ENCODE measurements at regions not wholly inside any gene's neighbourhood (a gene's known extent, or its start where the extent isn't known, plus 50 kb on each side); places are given as distances from the start of the nearest gene placed in this dataset.
"Not testable (repeated sequence)": the region's sequence is repeated elsewhere in the genome, so short reads cannot be mapped to it uniquely, and the experiment has no call there.

DNA sequence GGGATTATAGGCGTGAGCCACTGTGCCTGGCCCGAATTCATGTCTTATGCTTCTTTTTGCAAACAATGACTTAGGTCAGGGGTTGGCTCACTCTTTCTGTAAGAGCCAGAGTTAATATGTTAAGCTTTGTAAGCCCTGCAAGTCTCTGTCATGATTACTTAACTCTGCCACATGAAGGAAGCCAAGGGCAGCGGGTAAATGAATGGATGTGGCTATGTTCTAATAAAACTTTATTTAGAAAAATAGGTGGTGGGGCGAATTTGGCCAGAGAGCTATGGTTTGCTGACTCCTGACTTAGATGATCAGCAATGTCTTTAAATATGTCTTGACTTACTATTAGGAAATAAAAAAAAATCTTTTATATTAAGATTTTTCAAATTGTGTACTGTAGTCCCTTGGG is 114.9 kb upstream of the ZFP64 start:
- H3K4me3 ChIP-seq = no peak overlapping the region
- H3K9me3 ChIP-seq = no peaks in the 10 kb centered on the region
- H3K4me1 ChIP-seq = no peaks in the 10 kb centered on the region
- no peak for DNase-seq
- no peak for TF ChIP-seq CTCF (IDR thresholded peaks at IDR 0.05)
- peaks cover 0 to 4% of the 10 kb centered on the region in 2 donors for H3K27me3 ChIP-seq
- no peak overlapping the region for H3K27ac ChIP-seq
- intact Hi-C loops (cut with DNase I; ENCODE audit: low total_unique reads) = no loop called here
- no peaks in the 10 kb centered on the region for H3K36me3 ChIP-seq

GRCh38 chr20:52305858-52306257 is 114.3 kb upstream of the ZFP64 start:
- no peaks in the 10 kb centered on the region for H3K9me3 ChIP-seq
- no peaks in the 10 kb centered on the region for H3K4me1 ChIP-seq
- no peak overlapping the region for H3K4me3 ChIP-seq
- no peak for TF ChIP-seq CTCF (IDR thresholded peaks at IDR 0.05)
- no peak for DNase-seq
- no peak overlapping the region for H3K27ac ChIP-seq
- peaks cover 0 to 4% of the 10 kb centered on the region in 2 donors for H3K27me3 ChIP-seq
- intact Hi-C loops (cut with DNase I; ENCODE audit: low total_unique reads) = no loop called here
- no peaks in the 10 kb centered on the region for H3K36me3 ChIP-seq

- H3K4me1 ChIP-seq = no peaks in the 10 kb centered on the region
- H3K9me3 ChIP-seq = no peaks in the 10 kb centered on the region
- no peak for TF ChIP-seq CTCF (IDR thresholded peaks at IDR 0.05)
- no peak overlapping the region for H3K27ac ChIP-seq
- intact Hi-C loops (cut with DNase I; ENCODE audit: low total_unique reads) = no loop called here
- peaks cover 0 to 4% of the 10 kb centered on the region in 2 donors for H3K27me3 ChIP-seq
- no peak for DNase-seq
- no peak overlapping the region for H3K4me3 ChIP-seq
- no peaks in the 10 kb centered on the region for H3K36me3 ChIP-seq
These were observed 113.6 kb upstream of the ZFP64 start for GRCh38 chr20:52305024-52305645.

DNA sequence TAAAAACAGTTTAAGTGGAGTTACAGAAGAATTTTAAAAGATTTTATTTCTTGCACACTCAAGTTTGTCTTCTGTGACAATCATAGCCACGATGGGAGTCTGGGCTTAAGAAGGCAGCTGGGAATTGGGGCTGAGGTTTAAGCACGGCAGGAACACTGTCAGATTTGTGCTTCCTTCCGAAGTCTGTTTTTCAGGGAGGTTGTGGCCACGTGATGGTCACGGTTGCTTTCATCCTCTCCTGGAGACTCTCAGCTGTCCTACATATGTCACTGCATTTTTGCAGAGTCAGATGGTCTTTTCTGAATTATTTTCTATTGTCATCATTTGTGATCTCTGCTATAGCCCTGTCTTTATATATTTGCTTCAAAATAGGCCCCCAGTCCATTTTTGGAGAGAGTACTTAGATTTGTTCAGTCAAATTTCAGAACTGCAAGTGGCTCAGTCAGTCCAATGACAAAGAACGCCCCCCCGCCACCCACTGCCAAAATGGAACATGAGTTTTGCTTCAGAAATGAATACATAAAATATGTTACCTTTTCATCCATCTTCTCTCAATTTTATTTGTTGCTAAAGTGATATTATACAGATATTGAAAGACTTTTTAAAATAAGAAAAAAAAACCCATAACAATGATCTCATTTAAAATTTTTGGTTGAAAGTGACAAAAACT is 111.8 kb upstream of the ZFP64 start:
- H3K36me3 ChIP-seq = no peaks in the 10 kb centered on the region
- intact Hi-C loops (cut with DNase I; ENCODE audit: low total_unique reads) = no loop called here
- H3K27me3 ChIP-seq = peaks cover 0 to 4% of the 10 kb centered on the region in 2 donors
- TF ChIP-seq CTCF (IDR thresholded peaks at IDR 0.05) = no peak
- H3K9me3 ChIP-seq = no peaks in the 10 kb centered on the region
- no peak for DNase-seq
- no peaks in the 10 kb centered on the region for H3K4me1 ChIP-seq
- H3K27ac ChIP-seq = no peak overlapping the region
- H3K4me3 ChIP-seq = no peak overlapping the region

DNA sequence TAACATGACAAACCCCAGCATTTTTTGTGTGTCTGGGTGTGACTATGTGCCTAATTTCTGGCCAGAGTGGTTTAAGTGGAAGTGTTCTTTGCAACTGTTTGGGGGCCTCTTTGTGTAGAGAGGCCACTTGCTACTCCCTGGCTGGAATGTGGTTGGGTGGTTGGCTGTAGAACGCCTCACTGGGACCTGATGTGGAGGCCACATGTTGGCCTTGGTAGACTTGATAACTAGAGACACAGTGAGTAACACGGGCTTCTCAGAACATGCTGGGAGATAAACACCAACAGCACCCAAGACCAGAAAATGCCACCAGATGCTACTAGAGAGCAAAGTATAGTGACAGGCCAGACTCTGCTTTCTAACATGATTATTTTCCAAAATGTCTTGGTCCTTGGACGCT is 111.2 kb upstream of the ZFP64 start:
- Histone ChIP-seq H3K27me3 (peaks cover 0 to 4% of the 10 kb centered on the region in 2 donors), H3K4me1 (no peaks in the 10 kb centered on the region), H3K27ac (no peak overlapping the region), H3K36me3 (no peaks in the 10 kb centered on the region), H3K4me3 (no peak overlapping the region), H3K9me3 (no peaks in the 10 kb centered on the region)
- intact Hi-C loops (cut with DNase I; ENCODE audit: low total_unique reads) = no loop called here
- no peak for DNase-seq
- TF ChIP-seq CTCF (IDR thresholded peaks at IDR 0.05) = no peak

- DNase-seq = not testable (repeated sequence)
These were observed 110.5 kb upstream of the ZFP64 start for GRCh38 chr20:52302051-52302450.

More at GRCh38 chr20:52302051-52302450, 110.5 kb upstream of the ZFP64 start:
- H3K27me3 ChIP-seq; H3K4me3 ChIP-seq; H3K4me1 ChIP-seq; H3K27ac ChIP-seq; intact Hi-C loops (cut with DNase I; ENCODE audit: low total_unique reads); H3K36me3 ChIP-seq; H3K9me3 ChIP-seq: not testable (repeated sequence)

Data from tibial artery (tissue), 4 donors.